Thyroid gland (tissue), 4 donors: ENCODE measurements at regions not wholly inside any gene's neighbourhood (a gene's known extent, or its start where the extent isn't known, plus 50 kb on each side); places are given as distances from the start of the nearest gene placed in this dataset.

ENCODE experiments used
- POLR2A ChIP-seq, 2 donors: fragments of 450-650 bp; IDR thresholded peaks; one replicate each; pipeline ENCODE4 v1.6.1; 2017; ENCODE audit warnings: antibody characterized with exemption in 2 of 2, mild to moderate bottlenecking in 2 of 2, moderate library complexity in 1 of 2
- TF ChIP-seq, protein P1 (sequence below), 6 experiments: fragments of 200-600 bp in 3 of 6; fragments of 450-650 bp in 3 of 6; sonication (generic) in 3 of 6; IDR thresholded peaks; one replicate each; pipeline ENCODE4 v1.5.1; 2016 to 2019; ENCODE audit warnings: antibody characterized with exemption in 6 of 6, mild to moderate bottlenecking in 2 of 6, inconsistent platforms in 1 of 6, moderate library complexity in 1 of 6

DNA sequence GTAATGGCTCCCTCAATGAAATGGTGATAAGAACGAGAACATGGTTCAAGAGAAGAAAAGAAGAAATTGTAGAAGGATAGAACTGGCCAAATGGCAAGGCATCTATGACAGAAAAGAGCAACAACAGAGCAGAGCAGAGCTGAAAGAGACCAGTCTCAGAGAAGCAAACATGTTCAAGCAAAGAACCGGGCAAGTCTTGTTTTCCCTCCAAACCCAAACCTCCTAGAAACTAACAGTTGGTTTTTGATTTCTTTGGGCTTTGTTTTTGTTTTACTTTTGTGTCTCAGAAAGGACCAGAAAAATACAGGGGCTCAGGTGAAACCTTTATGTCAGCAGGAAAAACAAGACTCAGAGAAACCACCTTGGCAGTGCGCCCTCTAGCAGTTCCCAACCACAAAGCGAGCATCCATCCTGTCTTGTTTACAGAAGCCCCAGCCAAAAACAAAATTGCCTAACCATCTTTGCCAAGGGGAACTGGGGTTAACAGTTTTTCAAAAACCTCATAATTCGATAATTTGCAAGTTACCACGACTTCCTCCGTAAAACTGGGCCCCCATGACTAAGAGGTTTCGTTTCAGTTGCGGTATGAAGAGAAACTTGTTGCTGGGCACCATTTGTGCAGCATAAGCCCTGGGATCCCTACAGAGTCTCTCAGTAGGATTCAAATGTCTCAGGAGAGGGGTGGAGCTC, 159.2 kb upstream of the SLC24A5 start:
- TF ChIP-seq, protein P1, sequence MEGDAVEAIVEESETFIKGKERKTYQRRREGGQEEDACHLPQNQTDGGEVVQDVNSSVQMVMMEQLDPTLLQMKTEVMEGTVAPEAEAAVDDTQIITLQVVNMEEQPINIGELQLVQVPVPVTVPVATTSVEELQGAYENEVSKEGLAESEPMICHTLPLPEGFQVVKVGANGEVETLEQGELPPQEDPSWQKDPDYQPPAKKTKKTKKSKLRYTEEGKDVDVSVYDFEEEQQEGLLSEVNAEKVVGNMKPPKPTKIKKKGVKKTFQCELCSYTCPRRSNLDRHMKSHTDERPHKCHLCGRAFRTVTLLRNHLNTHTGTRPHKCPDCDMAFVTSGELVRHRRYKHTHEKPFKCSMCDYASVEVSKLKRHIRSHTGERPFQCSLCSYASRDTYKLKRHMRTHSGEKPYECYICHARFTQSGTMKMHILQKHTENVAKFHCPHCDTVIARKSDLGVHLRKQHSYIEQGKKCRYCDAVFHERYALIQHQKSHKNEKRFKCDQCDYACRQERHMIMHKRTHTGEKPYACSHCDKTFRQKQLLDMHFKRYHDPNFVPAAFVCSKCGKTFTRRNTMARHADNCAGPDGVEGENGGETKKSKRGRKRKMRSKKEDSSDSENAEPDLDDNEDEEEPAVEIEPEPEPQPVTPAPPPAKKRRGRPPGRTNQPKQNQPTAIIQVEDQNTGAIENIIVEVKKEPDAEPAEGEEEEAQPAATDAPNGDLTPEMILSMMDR (IDR thresholded peaks at IDR 0.05), result no peak
- TF ChIP-seq POLR2A (IDR thresholded peaks at IDR 0.05), result no peak
